GM12872 (cell line): ENCODE measurements at regions not wholly inside any gene's neighbourhood (a gene's known extent, or its start where the extent isn't known, plus 50 kb on each side); places are given as distances from the start of the nearest gene placed in this dataset.

Experiments used
- CTCF ChIP-seq: IDR thresholded peaks from 3 replicates; pipeline ENCODE4 v1.5.1; 2011; ENCODE audit warnings: low read depth, mild to moderate bottlenecking, low read length, moderate library complexity; ENCODE audit not compliant: insufficient read depth

DNA sequence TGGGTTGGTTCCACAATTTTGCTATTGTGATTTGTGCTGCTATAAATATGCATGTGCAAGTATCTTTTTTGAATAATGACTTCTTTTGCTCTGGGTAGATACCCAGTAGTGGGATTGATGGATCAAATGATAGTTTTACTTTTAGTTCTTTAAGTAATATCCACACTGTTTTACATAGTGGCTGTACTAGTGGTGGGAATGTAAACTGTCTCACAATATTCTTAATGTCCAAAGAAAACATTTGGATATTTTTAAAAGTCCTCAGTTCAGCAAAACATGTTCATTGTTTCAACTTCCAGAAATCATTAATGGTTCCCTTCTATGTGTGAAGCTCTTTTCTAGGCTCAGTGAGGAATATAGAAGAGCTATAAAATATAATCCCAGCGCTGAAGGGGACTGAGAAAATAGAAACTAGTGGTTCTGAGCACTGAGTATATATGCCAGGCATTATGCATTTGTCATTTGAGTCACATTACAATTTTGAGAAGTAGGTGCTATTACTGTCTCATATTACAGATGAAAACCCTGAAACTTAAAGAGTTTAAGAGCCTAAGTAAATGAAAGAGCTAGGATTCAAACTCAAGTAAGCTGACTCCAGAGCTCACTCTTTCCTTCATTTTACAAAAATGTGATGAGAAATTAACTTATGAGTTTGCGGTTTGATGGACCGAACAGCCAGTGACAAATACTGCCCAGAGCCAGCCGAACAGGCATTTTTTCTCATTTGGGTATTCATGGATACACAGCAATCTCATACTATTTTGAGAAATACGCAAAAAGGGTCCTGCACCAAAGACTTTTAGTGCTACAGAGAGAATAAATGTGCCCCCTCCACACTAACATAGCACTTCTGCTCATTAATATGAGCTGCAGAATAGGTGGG lies 250.1 kb downstream of the TBX18 start:
- no peak for TF ChIP-seq CTCF

- TF ChIP-seq CTCF, result no peak
Measured at GRCh38 chr6:84512391-84512790, 252.0 kb downstream of the TBX18 start.

GRCh38 chr6:84511929-84512328 lies 252.5 kb downstream of the TBX18 start:
- no peak for TF ChIP-seq CTCF

DNA sequence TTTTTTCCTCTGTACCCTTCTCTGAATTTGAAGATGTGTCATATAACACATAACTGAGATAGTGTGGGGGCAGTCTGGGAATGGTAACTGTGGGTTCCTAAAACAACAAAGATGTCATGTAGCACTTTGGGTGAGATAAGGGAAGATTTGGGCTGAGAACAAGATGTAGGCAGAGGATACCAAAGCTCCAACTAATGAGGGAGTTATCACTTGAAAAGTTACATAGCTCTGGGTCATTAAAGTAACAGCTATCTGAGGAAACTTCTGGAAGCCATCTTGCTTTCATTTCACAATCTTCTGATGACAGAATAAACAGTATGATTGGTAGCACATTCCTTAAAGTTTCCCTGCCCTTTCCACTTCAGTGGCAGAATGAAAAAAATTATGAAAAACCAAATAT lies 255.4 kb downstream of the TBX18 start:
- no peak for TF ChIP-seq CTCF

GRCh38 chr6:84508334-84508733 lies 256.1 kb downstream of the TBX18 start:
- TF ChIP-seq CTCF, result no peak

DNA sequence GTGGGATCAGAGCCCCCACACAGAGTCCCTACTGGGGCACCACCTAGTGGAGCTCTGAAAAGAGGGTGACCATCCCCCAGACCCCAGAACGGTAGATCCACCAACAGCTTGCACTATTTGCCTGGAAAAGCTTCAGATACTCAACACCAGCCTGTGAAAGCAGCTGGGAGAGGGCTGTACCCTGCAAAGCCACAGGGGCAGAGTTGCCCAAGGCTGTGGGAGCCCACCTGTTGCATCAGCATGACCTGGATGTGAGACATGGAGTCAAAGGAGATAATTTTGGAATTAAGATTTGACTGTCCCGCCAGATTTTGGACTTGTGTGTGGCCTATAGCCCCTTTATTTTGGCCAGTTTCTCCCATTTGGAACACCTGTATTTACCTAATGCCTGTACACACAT lies 260.4 kb downstream of the TBX18 start:
- no peak for TF ChIP-seq CTCF

DNA sequence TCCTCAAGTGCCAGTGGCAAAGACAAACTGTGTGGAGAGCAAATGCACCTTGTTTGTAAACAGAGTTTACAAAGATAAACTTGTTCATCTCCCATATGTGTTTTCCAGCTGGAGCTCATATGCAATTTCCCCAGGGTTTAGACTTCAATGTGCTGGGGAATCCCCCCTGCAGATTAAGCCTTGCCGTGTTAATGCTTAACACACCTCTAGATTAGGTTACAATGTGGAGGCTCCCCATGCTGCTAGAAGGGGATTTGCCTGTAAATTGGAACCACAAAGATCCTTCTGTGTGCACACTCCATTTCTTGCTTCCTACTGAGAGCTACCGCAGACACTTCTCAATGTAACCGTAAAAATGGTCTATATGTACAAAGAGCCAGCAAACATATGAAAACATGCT lies 263.1 kb downstream of the TBX18 start:
- no peak for TF ChIP-seq CTCF
